Hepatocyte (in vitro differentiated cells): ENCODE measurements at regions not wholly inside any gene's neighbourhood (a gene's known extent, or its start where the extent isn't known, plus 50 kb on each side); places are given as distances from the start of the nearest gene placed in this dataset.

ENCODE experiments used
- DNase-seq: peaks from one replicate; pipeline ENCODE4 v3.0.0-alpha.2; 2016; ENCODE audit warnings: low spot score
- H2AFZ ChIP-seq: fragments of 200-600 bp; sonication (generic); 2 replicates; pipeline ENCODE4 v1.6.0; 2016; ENCODE audit warnings: antibody characterized with exemption, mild to moderate bottlenecking
- H3K27ac ChIP-seq: fragments of 200-600 bp; sonication (generic); 2 replicates; pipeline ENCODE4 v1.5.1; 2016; ENCODE audit warnings: mild to moderate bottlenecking
- H3K27me3 ChIP-seq: fragments of 200-600 bp; sonication (generic); 2 replicates; pipeline ENCODE4 v1.6.1; 2016
- H3K36me3 ChIP-seq: fragments of 200-600 bp; sonication (generic); replicated peaks from 2 replicates; pipeline ENCODE4 v1.5.1; 2016; ENCODE audit warnings: low read depth; ENCODE audit not compliant: insufficient read depth
- H3K4me1 ChIP-seq: fragments of 200-600 bp; sonication (generic); 2 replicates; pipeline ENCODE4 v1.5.1; 2016; ENCODE audit warnings: mild to moderate bottlenecking, moderate library complexity; ENCODE audit not compliant: insufficient read depth
- H3K4me2 ChIP-seq: fragments of 200-600 bp; sonication (generic); 2 replicates; pipeline ENCODE4 v1.6.0; 2016
- H3K4me3 ChIP-seq: fragments of 200-600 bp; sonication (generic); 2 replicates; pipeline ENCODE4 v1.5.1; 2016; ENCODE audit warnings: mild to moderate bottlenecking
- H3K79me2 ChIP-seq: fragments of 200-600 bp; sonication (generic); 2 replicates; pipeline ENCODE4 v1.6.0; 2017; ENCODE audit warnings: mild to moderate bottlenecking
- H3K9me2 ChIP-seq: fragments of 200-600 bp; sonication (generic); replicated peaks from 2 replicates; pipeline ENCODE4 v1.6.0; 2017; ENCODE audit warnings: mild to moderate bottlenecking; ENCODE audit not compliant: insufficient read depth
- H3K9me3 ChIP-seq: fragments of 200-600 bp; sonication (generic); 2 replicates; pipeline ENCODE4 v1.5.1; 2016; ENCODE audit warnings: low read depth, mild to moderate bottlenecking
- H4K20me1 ChIP-seq: fragments of 200-600 bp; sonication (generic); 2 replicates; pipeline ENCODE4 v1.6.0; 2016; ENCODE audit warnings: mild to moderate bottlenecking; ENCODE audit not compliant: insufficient read depth, poor library complexity, severe bottlenecking
- EZH2 ChIP-seq: fragments of 200-600 bp; sonication (generic); IDR thresholded peaks from 2 replicates; pipeline ENCODE4 v1.6.1; 2016; ENCODE audit warnings: antibody characterized with exemption, mild to moderate bottlenecking, borderline replicate concordance
- EZH2phosphoT487 ChIP-seq: fragments of 200-600 bp; sonication (generic); IDR thresholded peaks from one replicate; pipeline ENCODE4 v1.6.1; 2018; ENCODE audit warnings: antibody characterized with exemption, mild to moderate bottlenecking, low read depth, moderate library complexity; ENCODE audit not compliant: unreplicated experiment, severe bottlenecking
- WGBS: methylation state at CpG from one replicate; pipeline ENCODE4 v1.1.6; 2016; ENCODE audit warnings: low lambda C conversion rate; ENCODE audit errors: missing lambda C conversion rate; 5-methylcytosine and 5-hydroxymethylcytosine counted together
- TF ChIP-seq, protein P1 (sequence below): fragments of 200-600 bp; sonication (generic); IDR thresholded peaks from 2 replicates; pipeline ENCODE4 v1.5.1; 2016; ENCODE audit warnings: antibody characterized with exemption, mild to moderate bottlenecking; ENCODE audit not compliant: poor library complexity

DNA sequence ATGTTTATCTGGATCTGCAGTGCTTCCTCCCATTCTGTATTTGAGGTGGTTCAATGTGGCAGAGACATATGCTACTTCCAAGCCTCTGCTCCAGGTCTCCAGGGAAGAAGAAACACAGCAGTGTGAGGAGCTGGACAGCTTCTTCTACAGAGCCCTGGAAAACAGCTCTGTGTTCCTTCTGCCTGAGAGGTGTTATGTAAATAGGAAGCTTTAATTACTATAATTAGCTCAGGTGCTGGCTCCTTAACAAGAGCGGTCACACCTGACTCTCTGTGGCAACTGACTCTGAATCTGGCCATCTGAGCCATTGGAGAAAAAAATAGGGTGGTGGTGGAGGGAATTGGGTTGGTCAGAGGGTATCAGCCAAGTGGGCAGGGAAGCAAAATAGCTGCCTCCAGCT, 332.4 kb upstream of the BRINP1 start:
- Histone ChIP-seq H3K9me3 (no peaks in the 10 kb centered on the region), H2AFZ (no peak overlapping the region), H3K4me1 (no peaks in the 10 kb centered on the region), H3K4me2 (no peak overlapping the region), H3K27ac (no peak overlapping the region), H3K36me3 (no peaks in the 10 kb centered on the region), H3K27me3 (peaks cover 13% of the 10 kb centered on the region), H3K9me2 (no peaks in the 10 kb centered on the region), H3K79me2 (no peaks in the 10 kb centered on the region), H3K4me3 (no peak overlapping the region), H4K20me1 (no peaks in the 10 kb centered on the region)
- 50% methylated on average over 1 of the region's 1 CpG for WGBS
- TF ChIP-seq EZH2phosphoT487, result no peak
- no peak for TF ChIP-seq EZH2
- TF ChIP-seq, protein P1, sequence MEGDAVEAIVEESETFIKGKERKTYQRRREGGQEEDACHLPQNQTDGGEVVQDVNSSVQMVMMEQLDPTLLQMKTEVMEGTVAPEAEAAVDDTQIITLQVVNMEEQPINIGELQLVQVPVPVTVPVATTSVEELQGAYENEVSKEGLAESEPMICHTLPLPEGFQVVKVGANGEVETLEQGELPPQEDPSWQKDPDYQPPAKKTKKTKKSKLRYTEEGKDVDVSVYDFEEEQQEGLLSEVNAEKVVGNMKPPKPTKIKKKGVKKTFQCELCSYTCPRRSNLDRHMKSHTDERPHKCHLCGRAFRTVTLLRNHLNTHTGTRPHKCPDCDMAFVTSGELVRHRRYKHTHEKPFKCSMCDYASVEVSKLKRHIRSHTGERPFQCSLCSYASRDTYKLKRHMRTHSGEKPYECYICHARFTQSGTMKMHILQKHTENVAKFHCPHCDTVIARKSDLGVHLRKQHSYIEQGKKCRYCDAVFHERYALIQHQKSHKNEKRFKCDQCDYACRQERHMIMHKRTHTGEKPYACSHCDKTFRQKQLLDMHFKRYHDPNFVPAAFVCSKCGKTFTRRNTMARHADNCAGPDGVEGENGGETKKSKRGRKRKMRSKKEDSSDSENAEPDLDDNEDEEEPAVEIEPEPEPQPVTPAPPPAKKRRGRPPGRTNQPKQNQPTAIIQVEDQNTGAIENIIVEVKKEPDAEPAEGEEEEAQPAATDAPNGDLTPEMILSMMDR, result no peak
- DNase-seq, result no peak

GRCh38 chr9:119698535-119698934, 329.3 kb upstream of the BRINP1 start:
- DNase-seq, result no peak

GRCh38 chr9:119697996-119698395, 328.8 kb upstream of the BRINP1 start:
- TF ChIP-seq, protein P1, result no peak
- no peak for TF ChIP-seq EZH2phosphoT487
- no peak for TF ChIP-seq EZH2
- 38% methylated on average over 5 of the region's 5 CpGs for WGBS

More at GRCh38 chr9:119698535-119698934, 329.3 kb upstream of the BRINP1 start:
- no peaks in the 10 kb centered on the region for H4K20me1 ChIP-seq
- no peaks in the 10 kb centered on the region for H3K4me1 ChIP-seq
- H3K27ac ChIP-seq, result no peak overlapping the region
- no peak overlapping the region for H3K4me3 ChIP-seq
- no peak overlapping the region for H2AFZ ChIP-seq
- H3K9me2 ChIP-seq, result no peaks in the 10 kb centered on the region
- WGBS, result 33% methylated on average over 2 of the region's 2 CpGs
- no peaks in the 10 kb centered on the region for H3K79me2 ChIP-seq
- H3K36me3 ChIP-seq, result no peaks in the 10 kb centered on the region
- peaks cover 13% of the 10 kb centered on the region for H3K27me3 ChIP-seq
- H3K9me3 ChIP-seq, result no peaks in the 10 kb centered on the region
- no peak overlapping the region for H3K4me2 ChIP-seq
- TF ChIP-seq, protein P1, result no peak

DNA sequence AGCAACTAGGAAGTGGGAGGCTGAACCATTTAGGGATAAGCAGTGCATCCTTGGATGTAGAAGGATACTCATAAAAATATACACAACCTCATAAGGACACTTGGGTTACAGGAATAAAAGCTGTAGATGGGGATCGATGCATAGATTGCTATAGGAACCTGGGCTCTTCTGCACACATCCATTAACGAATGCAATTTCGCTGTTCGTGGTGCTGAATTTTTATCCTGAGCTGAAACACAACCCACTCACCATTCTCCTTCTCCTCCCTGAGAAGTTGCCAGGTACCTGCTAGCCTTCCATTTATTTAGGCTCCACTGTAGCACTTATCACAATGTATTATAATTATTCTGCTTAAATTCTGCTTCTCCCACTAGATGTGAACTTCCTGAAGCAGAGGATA, 320.6 kb upstream of the BRINP1 start:
- DNase-seq, result peak; percentile 45
- no peaks in the 10 kb centered on the region for H3K4me1 ChIP-seq
- H3K36me3 ChIP-seq, result no peaks in the 10 kb centered on the region
- no peaks in the 10 kb centered on the region for H3K27me3 ChIP-seq
- H3K9me3 ChIP-seq, result no peaks in the 10 kb centered on the region
- no peaks in the 10 kb centered on the region for H3K79me2 ChIP-seq
- no peak for TF ChIP-seq EZH2phosphoT487
- no peak for TF ChIP-seq EZH2
- TF ChIP-seq, protein P1, result no peak
- no peak overlapping the region for H3K27ac ChIP-seq
- H2AFZ ChIP-seq, result no peak overlapping the region
- H4K20me1 ChIP-seq, result no peaks in the 10 kb centered on the region
- H3K4me3 ChIP-seq, result no peak overlapping the region
- no peaks in the 10 kb centered on the region for H3K9me2 ChIP-seq
- 26% methylated on average over 4 of the region's 4 CpGs for WGBS
- H3K4me2 ChIP-seq, result no peak overlapping the region

More at GRCh38 chr9:119697996-119698395, 328.8 kb upstream of the BRINP1 start:
- Histone ChIP-seq H2AFZ (no peak overlapping the region), H3K79me2 (no peaks in the 10 kb centered on the region), H3K9me3 (no peaks in the 10 kb centered on the region), H3K9me2 (no peaks in the 10 kb centered on the region), H4K20me1 (no peaks in the 10 kb centered on the region), H3K4me2 (no peak overlapping the region), H3K4me3 (no peak overlapping the region), H3K27me3 (peaks cover 13% of the 10 kb centered on the region), H3K36me3 (no peaks in the 10 kb centered on the region), H3K4me1 (no peaks in the 10 kb centered on the region), H3K27ac (no peak overlapping the region)
- no peak for DNase-seq
